ENCODE measurements at regions not wholly inside any gene's neighbourhood (a gene's known extent, or its start where the extent isn't known, plus 50 kb on each side); places are given as distances from the start of the nearest gene placed in this dataset.

DNA sequence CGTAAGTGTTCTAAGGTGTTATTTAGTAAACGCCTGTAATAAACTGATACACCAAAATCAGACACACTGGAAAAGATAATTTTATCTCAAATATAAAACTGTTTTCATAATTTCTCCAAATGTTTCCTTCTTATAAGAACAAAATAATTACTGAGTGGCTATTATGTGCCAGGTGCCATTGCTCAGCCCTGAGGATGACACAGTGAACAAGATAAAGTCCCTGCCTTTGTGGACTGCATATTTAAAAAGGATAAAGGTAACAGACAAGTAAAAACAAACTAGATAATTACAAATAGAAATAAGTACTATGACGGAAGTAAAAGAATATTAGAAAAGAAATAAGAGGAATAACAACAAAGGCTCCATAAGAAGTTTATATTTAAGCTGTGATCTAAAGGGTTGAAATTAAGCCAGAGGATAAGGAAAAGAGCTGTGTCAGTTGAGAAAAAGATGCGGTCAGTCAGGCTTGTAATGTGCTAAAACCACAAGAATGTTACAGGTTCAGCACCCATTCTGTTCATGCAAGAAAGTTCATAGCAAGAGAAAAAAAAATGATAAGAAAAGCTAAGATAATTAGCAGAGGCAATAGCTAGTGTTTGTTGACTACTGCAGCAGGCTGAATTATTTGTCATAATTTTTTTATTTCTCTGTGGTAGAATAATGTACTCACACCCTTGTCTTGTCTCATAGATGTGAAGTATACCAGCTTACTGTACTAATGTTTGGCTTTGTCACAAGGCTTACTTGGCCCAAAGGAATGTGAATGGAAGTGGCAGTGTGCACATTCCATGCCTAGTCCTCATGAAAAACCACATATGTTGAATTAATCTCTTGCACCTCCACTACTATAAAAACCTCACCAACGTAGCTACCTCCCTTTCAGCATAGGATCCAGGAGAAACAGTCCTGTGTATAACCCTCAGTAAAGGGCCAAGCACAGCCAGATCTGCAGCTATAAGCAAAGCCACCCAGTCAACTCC is 75.1 kb downstream of the CRPPA start:
- Histone ChIP-seq H3K36me3 (no peaks in the 10 kb centered on the region), H3K27ac (peak overlapping the region; percentile 96), H3K27me3 (no peaks in the 10 kb centered on the region), H3K4me3 (no peak overlapping the region), H3K9me3 (ENCODE audit: low read depth) (no peaks in the 10 kb centered on the region), H3K4me1 (ENCODE audit: low read depth) (peaks cover 28% of the 10 kb centered on the region)
- DNase-seq (ENCODE audit: low read depth in 1 of 2, low spot score in 1 of 2), result peak in 1 of 2 donors; percentile 82
- no peak for TF ChIP-seq CTCF (IDR thresholded peaks at IDR 0.05; ENCODE audit: low read depth, low read length)

GRCh38 chr7:16344927-16345326 is 76.4 kb downstream of the CRPPA start:
- Histone ChIP-seq H3K36me3 (no peaks in the 10 kb centered on the region), H3K27ac (no peak overlapping the region), H3K9me3 (ENCODE audit: low read depth) (no peaks in the 10 kb centered on the region), H3K4me3 (no peak overlapping the region), H3K27me3 (no peaks in the 10 kb centered on the region), H3K4me1 (ENCODE audit: low read depth) (peaks cover 28% of the 10 kb centered on the region)
- no peak for DNase-seq (ENCODE audit: low read depth in 1 of 2, low spot score in 1 of 2)
- TF ChIP-seq CTCF (IDR thresholded peaks at IDR 0.05; ENCODE audit: low read depth, low read length), result no peak

- H3K36me3 ChIP-seq, result no peaks in the 10 kb centered on the region
- no peak for TF ChIP-seq CTCF (IDR thresholded peaks at IDR 0.05; ENCODE audit: low read depth, low read length)
- DNase-seq (ENCODE audit: low read depth in 1 of 2, low spot score in 1 of 2), result no peak
Observed at GRCh38 chr7:16343612-16344011, 77.7 kb downstream of the CRPPA start.

GRCh38 chr7:16338065-16338464 is 83.3 kb downstream of the CRPPA start:
- DNase-seq (ENCODE audit: low read depth in 1 of 2, low spot score in 1 of 2), result no peak
- TF ChIP-seq CTCF (IDR thresholded peaks at IDR 0.05; ENCODE audit: low read depth, low read length), result no peak
- Histone ChIP-seq H3K4me3 (no peak overlapping the region), H3K36me3 (no peaks in the 10 kb centered on the region), H3K4me1 (ENCODE audit: low read depth) (no peaks in the 10 kb centered on the region), H3K9me3 (ENCODE audit: low read depth) (no peaks in the 10 kb centered on the region), H3K27ac (no peak overlapping the region), H3K27me3 (no peaks in the 10 kb centered on the region)

More at GRCh38 chr7:16343612-16344011, 77.7 kb downstream of the CRPPA start:
- no peak overlapping the region for H3K4me3 ChIP-seq
- H3K9me3 ChIP-seq (ENCODE audit: low read depth), result no peaks in the 10 kb centered on the region
- H3K27me3 ChIP-seq, result no peaks in the 10 kb centered on the region
- H3K27ac ChIP-seq, result no peak overlapping the region
- peaks cover 24% of the 10 kb centered on the region for H3K4me1 ChIP-seq (ENCODE audit: low read depth)

DNA sequence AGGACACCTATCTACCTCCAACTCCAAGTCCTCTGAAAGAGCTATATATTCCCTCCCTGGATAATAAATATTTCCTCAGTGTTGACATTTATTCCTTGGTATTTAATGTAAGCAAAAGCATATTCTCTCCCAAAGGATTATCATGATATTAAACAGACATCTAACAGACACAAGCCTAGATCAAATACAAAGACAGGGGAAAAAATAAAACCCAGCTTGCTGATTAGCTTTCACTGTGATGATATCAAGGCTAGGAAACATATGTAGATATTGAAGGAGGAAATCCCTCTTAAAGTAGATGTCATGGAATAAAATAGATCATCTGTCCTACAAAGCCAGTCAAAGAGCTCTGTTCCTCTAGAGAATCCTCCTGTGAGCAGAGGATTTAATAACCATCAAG is 95.2 kb downstream of the CRPPA start:
- H3K4me3 ChIP-seq, result no peak overlapping the region
- H3K36me3 ChIP-seq, result no peaks in the 10 kb centered on the region
- TF ChIP-seq CTCF (IDR thresholded peaks at IDR 0.05; ENCODE audit: low read depth, low read length), result no peak
- H3K9me3 ChIP-seq (ENCODE audit: low read depth), result no peaks in the 10 kb centered on the region
- H3K4me1 ChIP-seq (ENCODE audit: low read depth), result no peaks in the 10 kb centered on the region
- no peaks in the 10 kb centered on the region for H3K27me3 ChIP-seq
- no peak overlapping the region for H3K27ac ChIP-seq
- DNase-seq (ENCODE audit: low read depth in 1 of 2, low spot score in 1 of 2), result no peak
